Left lung (tissue), 4 donors: ENCODE measurements at regions not wholly inside any gene's neighbourhood (a gene's known extent, or its start where the extent isn't known, plus 50 kb on each side); places are given as distances from the start of the nearest gene placed in this dataset.

Experiments used
- ATAC-seq: fragments of 200-7000 bp; cut with Tn5 transposase; one replicate; pipeline ENCODE4 v1.9.1; 2020; ENCODE audit warnings: moderate library complexity
- DNase-seq, 4 donors: peaks; one replicate each; pipeline ENCODE4 v3.0.0-alpha.2; 2013 to 2020
- H3K27ac ChIP-seq, 2 donors: fragments of 200-600 bp; sonication (generic) in 1 of 2; one replicate each; pipeline versions ENCODE4 v1.5.0 to v1.8.0; 2020 to 2021
- H3K27me3 ChIP-seq, 2 donors: fragments of 200-600 bp; sonication (generic) in 1 of 2; one replicate each; pipeline versions ENCODE4 v1.5.0 to v1.8.0; 2020 to 2021
- H3K36me3 ChIP-seq, 2 donors: fragments of 200-600 bp; sonication (generic) in 1 of 2; one replicate each; pipeline versions ENCODE4 v1.5.0 to v1.8.0; 2020 to 2021
- H3K4me1 ChIP-seq, 2 donors: fragments of 200-600 bp; one replicate each; pipeline ENCODE4 v1.8.0; 2021
- H3K4me3 ChIP-seq, 2 donors: fragments of 200-600 bp; sonication (generic) in 1 of 2; one replicate each; pipeline versions ENCODE4 v1.5.0 to v1.8.0; 2020 to 2021; ENCODE audit warnings: mild to moderate bottlenecking in 1 of 2
- H3K9me3 ChIP-seq, 2 donors: fragments of 200-600 bp; sonication (generic) in 1 of 2; one replicate each; pipeline versions ENCODE4 v1.5.0 to v1.8.0; 2020 to 2021
- intact Hi-C, 2 donors: fragments of 100-400 bp; cut with DNase I; formaldehyde crosslinking; loops; one replicate each; pipeline versions ENCODE4 v1.11.2 to v1.14.2; 2022
- TF ChIP-seq, protein P1 (sequence below), 2 donors: fragments of 200-600 bp; sonication (generic) in 1 of 2; IDR thresholded peaks; one replicate each; pipeline versions ENCODE4 v1.5.0 to v1.8.0; 2021; ENCODE audit warnings: antibody characterized with exemption in 2 of 2
- donor health status: DM: no; HTN: yes; CAD: no.
- donor health status: DM: no; HTN: no; CAD: no.

DNA sequence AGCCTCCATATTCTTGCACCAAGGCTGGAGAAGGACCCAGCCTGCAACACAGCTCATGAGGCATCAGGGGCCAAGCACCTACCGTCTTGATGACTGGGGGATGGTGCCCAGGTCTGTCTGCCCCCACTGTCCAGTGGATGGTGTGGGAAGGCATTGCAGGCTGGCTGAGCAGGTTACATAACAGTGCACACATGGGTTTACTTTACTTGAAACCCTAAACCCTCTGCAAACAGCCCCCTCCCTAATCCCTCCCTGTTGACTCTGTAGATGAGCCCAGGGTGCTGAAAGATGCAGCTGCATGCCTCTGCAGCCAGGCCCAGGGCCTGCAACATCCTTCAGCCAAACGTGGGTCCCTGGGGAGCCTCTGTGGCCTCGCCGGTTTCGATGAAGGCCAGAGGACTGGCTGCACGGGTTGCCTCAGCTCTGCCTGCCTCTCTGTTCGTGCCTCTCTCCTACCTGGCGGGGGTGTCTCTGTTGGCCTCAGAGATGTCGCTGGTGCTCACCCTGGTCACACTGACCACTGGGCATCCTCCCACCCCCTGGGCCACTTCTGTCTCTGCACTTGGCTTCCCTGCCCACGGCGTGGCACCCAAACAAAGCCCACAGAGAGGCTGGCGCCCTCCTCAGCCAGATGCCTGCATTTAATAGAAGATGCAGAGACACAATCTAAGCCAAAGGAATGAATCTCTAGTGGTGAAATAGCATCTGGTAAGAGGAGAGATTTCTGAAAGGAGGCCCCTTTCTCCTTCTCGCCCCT is 95.1 kb downstream of the METRNL start:
- Histone ChIP-seq H3K36me3 (no peaks in the 10 kb centered on the region), H3K4me3 (no peak overlapping the region), H3K4me1 (no peaks in the 10 kb centered on the region), H3K27me3 (peaks cover 0 to 13% of the 10 kb centered on the region in 2 donors), H3K27ac (no peak overlapping the region), H3K9me3 (no peaks in the 10 kb centered on the region)
- intact Hi-C loops = no loop called here
- peak in 2 of 4 donors; percentile 30 to 53 for DNase-seq
- TF ChIP-seq, protein P1, sequence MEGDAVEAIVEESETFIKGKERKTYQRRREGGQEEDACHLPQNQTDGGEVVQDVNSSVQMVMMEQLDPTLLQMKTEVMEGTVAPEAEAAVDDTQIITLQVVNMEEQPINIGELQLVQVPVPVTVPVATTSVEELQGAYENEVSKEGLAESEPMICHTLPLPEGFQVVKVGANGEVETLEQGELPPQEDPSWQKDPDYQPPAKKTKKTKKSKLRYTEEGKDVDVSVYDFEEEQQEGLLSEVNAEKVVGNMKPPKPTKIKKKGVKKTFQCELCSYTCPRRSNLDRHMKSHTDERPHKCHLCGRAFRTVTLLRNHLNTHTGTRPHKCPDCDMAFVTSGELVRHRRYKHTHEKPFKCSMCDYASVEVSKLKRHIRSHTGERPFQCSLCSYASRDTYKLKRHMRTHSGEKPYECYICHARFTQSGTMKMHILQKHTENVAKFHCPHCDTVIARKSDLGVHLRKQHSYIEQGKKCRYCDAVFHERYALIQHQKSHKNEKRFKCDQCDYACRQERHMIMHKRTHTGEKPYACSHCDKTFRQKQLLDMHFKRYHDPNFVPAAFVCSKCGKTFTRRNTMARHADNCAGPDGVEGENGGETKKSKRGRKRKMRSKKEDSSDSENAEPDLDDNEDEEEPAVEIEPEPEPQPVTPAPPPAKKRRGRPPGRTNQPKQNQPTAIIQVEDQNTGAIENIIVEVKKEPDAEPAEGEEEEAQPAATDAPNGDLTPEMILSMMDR (IDR thresholded peaks at IDR 0.05) = no peak
- peak; percentile 46 for ATAC-seq

DNA sequence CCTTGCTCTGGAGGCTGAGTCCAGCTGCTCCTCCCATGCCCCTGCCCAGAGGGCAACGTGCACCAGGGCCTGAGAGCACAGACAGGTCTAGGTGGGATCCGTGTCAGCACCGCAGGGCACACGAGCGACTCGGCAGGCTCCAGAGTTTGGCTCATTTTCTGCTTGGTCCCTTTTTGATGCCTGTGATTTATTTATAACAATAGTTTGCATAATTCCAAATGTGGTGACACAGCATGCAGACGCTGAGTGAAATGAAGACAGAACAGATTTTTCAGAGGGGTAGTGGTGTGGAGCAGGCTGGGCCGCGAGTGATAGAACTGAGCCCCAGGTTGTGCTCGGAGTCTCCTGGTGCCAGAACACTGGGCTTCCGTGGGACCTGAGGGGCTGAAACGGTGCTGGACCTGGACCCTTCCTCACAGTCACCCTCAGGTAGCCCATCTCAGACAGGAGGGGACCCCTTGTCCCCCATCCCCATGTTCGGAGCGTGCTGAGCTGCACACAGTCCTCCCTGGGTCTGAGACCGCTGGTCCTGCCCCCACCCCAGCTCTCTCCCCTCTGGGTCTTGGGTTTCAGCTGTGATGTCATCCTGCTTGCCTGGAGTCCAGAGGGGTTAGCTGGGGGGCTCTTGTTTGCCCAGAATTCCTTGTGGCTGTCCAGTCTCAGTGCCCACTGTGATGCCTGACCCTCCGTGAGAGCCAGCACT is 95.9 kb downstream of the METRNL start:
- Histone ChIP-seq H3K27ac (no peak overlapping the region), H3K4me3 (no peak overlapping the region), H3K4me1 (no peaks in the 10 kb centered on the region), H3K9me3 (no peaks in the 10 kb centered on the region), H3K27me3 (peaks cover 0 to 9% of the 10 kb centered on the region in 2 donors), H3K36me3 (no peaks in the 10 kb centered on the region)
- intact Hi-C loops = no loop called here
- no peak for ATAC-seq
- TF ChIP-seq, protein P1 (IDR thresholded peaks at IDR 0.05) = no peak
- DNase-seq = peak in 1 of 4 donors; percentile 22

DNA sequence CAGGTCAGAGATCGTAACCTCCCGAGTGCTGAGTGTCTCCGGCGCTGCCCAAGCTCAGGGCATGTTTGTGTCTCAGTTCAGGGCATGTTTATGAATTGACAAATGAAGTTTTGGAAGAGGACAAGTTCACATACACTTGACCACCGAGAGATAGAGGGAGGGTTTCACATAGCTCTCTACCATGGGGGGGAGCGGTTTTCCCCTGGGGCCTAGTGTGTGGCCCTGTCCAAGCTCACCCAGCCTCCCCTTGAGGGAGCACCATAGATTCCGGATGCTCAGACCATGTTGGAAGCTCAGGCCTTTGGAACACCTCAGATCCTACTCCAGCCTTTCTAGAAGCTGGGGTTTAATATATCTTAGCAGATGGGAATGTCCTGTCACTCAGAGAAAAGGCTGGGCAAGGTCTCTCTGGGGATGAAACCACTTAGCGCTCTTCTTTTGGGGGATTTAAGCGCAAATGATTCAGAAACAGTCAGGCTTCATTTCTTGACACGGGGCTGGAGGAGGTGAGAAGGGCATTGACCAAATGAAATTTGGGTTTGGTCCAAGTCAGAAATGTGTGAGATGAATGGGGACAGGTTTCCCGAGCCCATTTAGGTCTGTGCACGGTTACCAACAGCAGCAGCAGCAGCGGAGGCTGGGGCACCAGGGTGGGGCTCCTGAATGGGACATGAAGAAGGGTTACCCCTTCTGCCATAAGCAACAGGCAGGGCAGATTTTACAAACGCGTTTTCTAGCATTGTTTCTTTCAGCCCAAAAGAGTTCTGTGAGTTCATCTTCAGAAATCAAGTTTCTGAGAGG is 96.6 kb downstream of the METRNL start:
- no peak for ATAC-seq
- Histone ChIP-seq H3K36me3 (no peaks in the 10 kb centered on the region), H3K27me3 (peaks cover 0 to 5% of the 10 kb centered on the region in 2 donors), H3K9me3 (no peaks in the 10 kb centered on the region), H3K4me3 (no peak overlapping the region), H3K27ac (no peak overlapping the region), H3K4me1 (no peaks in the 10 kb centered on the region)
- DNase-seq = peak in 1 of 4 donors; percentile 64
- TF ChIP-seq, protein P1 (IDR thresholded peaks at IDR 0.05) = no peak
- intact Hi-C loops = no loop called here

DNA sequence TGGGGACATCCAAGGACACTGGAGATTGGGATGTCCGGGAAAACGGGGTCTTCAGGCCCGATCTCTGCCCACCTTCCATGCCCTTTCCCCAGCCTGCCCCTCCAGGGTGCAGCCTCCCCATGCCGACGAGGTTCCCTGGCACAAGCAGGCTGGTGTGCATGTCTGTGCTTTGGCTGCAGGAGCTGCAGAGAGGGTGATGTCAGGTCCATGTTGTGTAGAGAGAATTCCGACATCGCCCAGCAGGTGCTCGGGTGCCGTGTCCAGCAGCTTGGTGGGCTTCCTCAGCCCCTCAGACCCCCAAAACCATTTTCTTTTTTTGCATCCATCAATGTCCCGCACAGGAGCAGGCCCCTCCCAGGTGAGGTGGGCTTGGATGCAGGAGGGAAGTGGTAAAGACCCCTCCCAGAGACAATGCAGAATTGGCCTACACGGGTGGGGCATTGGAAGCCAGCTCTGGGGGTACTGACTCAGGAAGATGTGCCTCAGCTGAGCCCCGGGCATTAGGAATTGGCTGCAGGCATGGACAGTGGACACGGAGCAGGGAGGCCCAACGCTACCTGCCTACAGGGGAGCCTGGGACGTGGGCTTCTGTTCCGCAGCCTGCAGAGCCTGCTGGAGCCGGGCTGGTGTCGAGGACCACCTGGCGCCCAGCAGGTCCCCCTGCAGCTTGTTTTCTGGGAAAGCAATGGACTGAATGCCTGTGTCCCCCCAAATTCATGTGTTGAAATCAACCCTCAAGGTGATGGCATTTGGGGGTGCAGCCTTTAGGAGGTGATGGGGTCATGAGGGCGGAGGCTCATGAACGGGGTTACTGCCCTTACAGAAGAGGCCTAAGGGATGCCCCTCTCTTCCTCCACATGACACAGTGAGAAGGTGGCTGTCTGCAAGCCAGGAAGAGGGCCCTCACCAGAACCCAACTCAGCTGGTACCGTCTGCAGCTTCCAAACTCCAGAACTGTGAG is 97.5 kb downstream of the METRNL start:
- H3K4me3 ChIP-seq = no peak overlapping the region
- ATAC-seq (no peak), DNase-seq (peak in 2 of 4 donors; percentile 21 to 63)
- H3K36me3 ChIP-seq = no peaks in the 10 kb centered on the region
- no peaks in the 10 kb centered on the region for H3K4me1 ChIP-seq
- TF ChIP-seq, protein P1 (IDR thresholded peaks at IDR 0.05) = no peak
- H3K27me3 ChIP-seq = no peaks in the 10 kb centered on the region
- H3K27ac ChIP-seq = no peak overlapping the region
- intact Hi-C loops = no loop called here
- H3K9me3 ChIP-seq = no peaks in the 10 kb centered on the region
